Colon (tissue), 2 donors: ENCODE measurements at regions not wholly inside any gene's neighbourhood (a gene's known extent, or its start where the extent isn't known, plus 50 kb on each side); places are given as distances from the start of the nearest gene placed in this dataset.
A peak's percentile ranks its signal among the peaks of the same experiment; 100 is the strongest.
"Not testable (repeated sequence)": the region's sequence is repeated elsewhere in the genome, so short reads cannot be mapped to it uniquely, and the experiment has no call there.

ENCODE experiments used
- FAIRE-seq: peaks from 2 replicates; lab custom pipeline; 2012; peaks lifted over from hg19 to GRCh38; lab: Jason Lieb, UNC
- donor health status: control.
- donor health status: control.

DNA sequence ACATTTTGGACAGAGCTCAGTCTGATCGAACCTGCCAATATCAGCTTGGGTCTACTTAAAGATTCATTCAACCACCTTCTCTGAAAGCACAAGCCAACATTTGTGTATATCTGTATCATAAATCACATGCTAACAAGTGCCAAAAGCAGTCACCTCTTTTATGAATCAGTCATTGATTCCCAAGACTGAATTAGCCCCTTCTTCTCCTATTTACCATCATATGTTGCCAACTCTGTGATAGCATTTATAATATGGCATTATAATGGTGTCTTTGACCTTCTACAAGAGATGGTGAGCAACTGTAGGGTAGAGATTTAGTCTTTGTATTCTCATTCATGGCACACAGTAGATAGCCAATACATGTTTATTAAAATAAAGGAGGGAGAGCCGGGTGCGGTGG is 61.4 kb downstream of the DDX53 start:
- no peak for FAIRE-seq

DNA sequence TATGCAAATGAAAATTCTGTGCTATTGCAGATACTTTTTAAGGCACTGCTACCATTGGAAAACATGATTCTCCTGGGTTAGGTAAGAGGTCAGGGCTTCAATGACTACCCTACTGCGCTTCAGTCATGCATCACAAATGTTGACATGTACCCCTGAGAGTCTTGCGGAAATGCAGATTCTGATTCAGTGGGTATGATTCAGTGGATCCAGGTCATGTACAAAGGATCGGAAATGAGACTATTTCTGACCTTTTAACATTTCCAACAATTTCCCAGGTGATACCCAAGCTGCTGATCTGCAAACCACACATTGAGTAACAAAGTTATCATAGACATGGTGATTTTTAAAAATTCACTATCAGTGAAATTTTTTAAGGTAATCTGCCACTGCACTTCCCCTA is 62.6 kb downstream of the DDX53 start:
- no peak for FAIRE-seq

DNA sequence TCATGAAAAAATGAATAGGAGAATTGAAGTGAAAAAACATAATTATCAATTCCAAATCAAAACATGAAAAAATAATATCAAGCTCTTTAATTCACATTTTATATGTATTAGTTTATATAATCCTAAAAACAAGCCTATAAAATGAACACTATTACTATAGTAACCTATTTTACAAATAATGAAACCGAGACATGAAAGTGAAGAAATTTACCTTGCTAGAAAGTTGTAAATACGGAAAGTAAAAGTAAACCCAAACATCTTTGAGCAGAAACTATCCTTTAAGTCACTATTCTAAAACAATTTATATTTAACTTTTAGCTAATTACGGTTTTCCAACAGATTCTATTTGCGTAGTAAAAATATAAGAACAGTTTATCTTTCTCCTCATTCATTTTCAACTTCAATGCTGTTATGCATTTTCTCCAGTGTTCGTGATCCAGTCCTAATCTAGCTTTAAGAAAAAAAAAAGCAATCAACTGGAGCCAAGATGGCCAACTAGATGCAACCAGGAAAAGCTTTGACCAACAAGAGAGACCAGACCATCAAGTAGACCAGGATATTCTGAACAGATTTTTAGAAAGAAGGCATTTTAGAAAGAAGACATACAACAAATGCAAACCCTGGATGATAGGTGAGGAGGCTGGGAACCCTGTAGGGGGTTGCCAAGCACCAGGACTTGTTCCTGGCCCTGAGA is 67.0 kb downstream of the DDX53 start:
- FAIRE-seq = no peak

DNA sequence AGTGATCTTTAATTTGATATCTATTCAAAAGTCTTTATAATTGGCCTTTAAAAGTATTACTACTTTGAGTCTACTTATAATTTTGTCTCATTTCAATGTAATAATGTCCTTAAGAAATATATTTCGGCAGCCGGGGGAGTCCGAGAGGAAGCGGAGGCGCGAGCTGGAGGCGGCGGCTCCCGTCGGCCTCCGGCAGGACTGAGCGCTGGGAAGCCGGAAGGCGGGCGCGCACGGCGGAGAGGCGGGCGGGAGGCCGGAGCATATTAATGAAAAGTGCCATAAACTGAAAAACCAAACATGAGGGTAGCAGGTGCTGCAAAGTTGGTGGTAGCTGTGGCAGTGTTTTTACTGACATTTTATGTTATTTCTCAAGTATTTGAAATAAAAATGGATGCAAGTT is 75.7 kb downstream of the DDX53 start:
- not testable (repeated sequence) for FAIRE-seq

DNA sequence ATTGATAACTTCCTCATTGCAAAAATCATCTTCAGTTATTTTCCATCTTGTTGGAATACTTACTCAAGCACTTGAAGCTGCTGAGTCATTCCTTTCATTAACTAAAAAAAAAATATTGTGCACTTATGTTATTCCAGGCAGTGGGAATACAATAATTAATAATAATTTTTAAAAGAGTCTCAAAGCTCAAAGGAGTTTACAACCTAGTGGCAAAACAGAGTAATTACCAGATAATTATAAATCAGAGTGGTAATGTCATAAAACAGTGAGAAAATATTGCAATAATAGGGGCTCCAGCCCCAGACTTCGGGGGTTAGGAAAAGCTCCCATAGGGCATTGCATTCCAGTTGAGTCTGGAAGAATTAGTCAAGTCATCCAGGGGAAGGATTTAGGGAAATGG is 79.6 kb downstream of the DDX53 start:
- FAIRE-seq = no peak

DNA sequence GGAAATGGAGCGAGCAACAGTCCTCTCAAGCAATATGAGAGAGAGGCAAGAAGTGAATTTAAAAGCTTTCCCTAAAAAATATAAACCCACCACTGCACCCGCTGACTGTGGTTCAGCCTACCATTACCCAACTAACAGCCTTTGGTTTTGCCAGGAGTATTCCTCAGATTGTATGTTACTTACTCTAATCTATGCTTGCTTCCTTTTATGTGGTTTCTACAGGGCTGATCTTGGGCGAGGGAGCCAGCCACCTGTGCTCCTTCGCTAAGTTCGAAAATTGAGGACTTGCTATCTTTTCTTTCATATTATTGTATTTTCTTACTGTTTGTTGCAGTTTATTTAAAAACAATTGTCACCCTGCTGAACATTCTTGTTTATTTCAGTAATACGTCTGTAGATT is 101.1 kb downstream of the DDX53 start:
- FAIRE-seq = no peak

DNA sequence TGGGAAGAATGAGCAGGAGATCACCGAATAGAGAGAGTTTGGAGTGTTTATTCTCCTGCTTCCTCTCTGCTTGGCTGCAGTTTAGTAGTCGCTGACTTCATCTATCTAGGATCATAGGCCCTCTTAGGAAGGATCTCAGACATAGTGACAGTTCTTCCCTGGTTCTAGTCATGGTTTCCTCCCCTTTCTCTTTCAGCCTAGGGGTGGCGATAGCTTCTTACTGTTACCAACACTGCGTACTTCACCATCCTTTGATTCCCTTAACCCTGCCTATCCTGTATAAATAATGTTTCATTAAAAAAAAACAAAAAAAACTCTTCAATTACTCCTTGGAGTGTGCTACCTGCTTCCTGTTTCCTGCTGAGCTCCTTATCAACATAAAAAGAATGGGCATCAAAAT is 103.8 kb downstream of the DDX53 start:
- FAIRE-seq = no peak

DNA sequence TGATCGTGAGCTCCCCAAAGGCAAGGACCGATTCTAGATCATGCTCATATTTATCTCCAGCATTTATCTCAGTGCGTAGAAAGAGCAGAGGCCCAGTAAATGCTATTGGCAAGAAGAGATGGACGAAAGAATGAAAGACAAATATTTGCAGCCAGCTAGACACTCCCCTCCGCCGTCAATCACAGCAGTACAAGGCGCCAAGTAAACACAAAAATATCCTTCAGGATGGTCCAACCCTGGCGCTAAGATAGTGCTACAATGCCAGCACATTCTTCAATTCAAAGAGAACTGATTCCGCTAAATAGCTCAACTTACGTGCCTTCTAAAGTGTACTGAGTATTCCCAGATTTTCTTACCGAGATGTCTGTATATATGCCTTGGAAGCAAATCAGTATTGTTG is 114.5 kb downstream of the DDX53 start:
- FAIRE-seq = no peak

DNA sequence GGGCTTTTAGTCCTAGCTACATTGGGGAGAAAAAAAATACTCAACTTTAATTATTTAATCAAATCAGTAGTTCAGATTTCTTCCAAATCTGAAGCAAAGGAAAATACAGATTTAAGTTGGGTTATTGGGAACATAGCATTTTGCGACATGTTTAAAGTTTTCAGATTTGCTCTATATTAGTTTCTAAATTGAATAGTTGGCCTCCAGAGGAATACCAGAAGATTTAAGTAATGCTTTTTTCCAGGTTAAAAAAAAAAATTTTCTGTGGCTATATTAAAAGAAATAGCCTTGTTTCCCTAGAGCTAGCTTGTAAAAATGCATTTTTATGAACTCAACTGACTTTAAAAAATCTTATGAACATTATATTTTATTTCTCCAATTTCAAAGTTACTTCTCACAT is 115.9 kb downstream of the DDX53 start:
- FAIRE-seq = no peak

DNA sequence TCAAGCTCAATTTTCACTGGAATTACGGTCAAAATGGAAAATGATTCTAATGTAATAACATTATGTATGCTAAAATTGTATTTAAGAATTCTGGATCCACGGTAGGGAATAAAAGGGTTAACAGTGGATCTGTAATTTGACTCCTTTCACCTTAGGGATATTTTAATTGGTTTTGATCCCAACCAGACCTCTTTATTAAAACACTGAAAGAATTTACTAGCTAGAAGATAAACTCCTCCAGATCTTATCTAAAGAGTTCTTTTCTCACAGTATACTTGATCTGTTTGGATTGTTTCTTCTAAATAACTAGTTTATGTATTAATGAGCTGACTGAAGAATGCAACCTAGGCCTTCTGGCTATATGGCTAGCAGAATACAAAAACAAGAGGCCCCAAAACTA is 118.4 kb downstream of the DDX53 start:
- no peak for FAIRE-seq

DNA sequence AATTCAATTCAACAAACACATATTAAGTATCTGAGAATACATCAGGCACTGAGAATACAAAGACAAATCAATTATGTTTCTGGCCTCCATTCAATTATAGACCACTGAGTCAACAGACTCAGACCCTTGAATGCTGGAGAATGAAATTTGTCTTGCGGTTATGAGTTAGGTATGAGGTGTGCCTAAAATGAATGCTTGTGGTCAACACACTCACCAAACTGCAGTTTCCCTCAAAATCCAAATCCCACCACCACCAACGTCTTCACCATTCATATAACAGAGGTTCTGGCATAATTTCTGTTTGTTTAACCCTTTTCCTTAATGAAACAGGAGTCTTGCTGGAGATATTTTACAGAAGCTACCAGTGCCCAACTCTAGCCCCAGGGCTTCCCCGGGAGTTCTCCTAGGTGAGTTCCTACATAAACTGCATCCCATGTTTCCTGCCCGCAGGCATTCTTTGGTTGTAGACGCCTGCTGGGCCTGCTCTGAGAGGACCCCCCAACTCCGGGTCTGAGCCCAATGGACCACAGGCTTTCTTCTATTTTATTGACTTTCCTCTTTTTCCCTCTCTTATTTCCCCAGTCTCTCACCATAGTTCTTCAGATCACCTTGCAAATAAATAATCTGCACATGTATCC is 119.2 kb downstream of the DDX53 start:
- no peak for FAIRE-seq

DNA sequence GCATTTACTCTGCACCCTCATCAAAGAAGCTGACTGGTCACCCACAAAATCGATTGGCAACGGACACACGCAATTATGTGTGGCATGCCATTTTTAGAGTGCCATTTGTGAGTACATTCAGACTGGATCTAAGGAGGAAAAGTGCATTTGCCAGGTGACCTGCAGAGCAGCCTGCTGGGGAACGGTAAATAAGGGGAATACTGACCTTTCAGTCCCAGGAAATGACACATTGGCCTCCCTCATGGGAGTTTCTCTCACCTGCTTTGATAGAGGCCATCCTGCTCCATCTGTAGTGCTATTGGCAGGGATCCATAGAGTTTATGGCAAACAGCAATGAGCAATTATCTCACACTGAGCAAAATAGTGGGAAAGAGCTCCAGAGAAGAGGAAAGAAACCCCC is 127.8 kb downstream of the DDX53 start:
- no peak for FAIRE-seq

DNA sequence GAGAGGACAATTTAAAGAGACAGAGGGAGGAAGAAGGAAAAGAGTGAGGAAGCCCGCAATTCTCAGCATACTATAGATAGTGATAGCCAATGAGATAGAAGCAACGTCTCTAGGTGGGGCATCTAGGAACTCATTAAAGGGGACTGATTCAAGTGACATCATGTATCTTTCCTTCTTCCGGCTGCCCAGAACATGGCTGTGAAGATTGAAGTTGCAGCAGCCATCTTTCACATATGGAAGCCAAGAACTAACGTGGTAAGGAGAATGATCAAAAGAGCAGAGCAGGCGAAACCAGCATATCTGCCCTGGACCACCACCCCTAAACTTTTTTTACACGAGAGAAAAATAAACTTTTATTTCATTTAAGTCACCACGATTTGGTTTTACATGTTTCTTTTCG is 133.8 kb downstream of the DDX53 start:
- FAIRE-seq = peak; percentile 14

DNA sequence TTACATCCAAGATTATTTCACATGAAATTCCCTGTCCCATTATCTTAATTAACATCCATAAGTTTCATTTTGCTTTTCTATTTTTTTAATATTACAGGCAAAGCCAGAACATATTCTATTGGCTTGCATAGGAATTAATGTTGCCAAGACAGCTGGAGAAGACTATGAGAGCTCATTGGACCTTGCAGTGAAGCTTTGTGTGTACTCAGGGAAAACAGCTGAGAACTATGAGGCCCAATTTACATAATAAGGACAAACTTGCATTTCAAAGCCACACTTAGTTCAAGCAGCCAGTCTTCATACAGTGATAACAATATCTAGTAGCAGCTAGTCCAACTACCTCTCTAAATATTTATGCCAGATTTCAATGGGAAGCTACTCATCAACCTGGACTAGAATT is 134.4 kb downstream of the DDX53 start:
- FAIRE-seq = no peak

DNA sequence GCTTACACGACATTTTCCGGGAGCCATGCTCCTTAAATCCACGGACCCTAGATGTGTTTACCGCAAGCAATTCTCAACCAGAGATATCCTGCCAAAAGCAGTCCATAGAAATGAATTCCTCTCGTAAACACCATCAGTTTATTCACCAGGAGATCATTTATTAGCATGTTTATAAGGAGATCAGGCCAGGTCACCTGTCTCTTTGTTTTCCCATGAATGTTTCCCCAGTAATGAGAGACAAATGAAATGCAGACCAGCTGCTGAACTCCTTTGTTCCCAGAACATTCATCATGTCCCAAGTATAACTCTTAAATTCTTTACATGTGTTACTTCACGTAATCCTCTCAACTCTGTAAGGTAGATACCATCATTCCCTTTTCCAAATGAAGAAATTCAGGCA is 137.1 kb downstream of the DDX53 start:
- FAIRE-seq = no peak

DNA sequence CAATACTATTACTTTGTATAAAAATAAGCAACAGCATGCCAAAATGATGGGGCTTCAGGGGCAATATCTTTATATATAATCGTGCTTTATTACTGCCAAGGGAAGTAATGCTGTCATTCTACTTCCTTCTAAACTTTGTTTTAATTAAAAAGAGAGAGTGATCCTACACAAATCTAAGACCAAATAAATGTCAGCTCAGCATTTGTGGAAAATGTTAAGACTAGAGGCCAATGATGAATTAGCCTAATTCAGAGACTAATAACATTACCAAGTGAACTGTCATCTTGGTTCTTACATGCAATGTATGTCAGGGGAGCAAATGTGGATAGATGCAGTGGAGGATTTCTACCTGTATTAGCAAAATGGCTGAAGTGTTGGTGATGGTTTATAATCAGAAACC is 166.4 kb upstream of the PTCHD1 start:
- no peak for FAIRE-seq

DNA sequence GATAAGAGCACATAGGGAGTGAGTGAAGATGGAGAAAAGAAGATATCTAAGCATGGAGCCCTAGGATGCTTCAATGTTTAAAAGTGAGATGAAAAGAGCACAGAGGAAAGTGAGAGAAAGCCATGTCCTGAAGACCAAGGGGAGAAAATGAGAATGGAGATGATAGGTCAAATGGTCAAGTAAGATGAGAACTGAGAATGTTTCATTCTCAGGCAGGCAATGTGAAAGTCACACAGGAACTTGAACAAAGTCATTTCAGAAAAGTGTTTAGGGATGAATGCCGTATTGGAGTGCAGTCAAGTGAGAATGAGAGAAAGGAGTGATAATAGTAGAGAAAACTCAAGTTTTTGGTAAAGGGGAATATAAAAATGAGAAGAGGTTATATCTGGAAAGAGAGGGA is 148.7 kb upstream of the PTCHD1 start:
- no peak for FAIRE-seq

DNA sequence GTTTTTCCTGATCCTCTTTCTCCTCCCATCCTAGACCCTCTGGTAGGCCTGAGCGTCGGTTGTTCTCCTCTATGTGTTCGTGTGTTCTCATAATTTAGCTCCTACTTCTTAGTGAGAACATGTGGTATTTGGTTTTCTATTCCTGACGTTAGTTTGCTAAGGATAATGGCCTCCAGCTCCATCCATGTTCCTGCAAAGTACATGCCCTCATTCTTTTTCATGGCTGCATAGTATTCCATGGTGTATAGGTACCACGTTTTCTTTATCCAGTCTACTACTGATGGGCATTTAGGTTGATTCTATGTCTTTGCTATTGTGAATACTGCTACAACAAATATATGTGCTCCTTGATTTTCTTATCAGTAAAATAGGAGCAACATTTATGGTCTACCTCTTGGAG is 146.8 kb upstream of the PTCHD1 start:
- no peak for FAIRE-seq

DNA sequence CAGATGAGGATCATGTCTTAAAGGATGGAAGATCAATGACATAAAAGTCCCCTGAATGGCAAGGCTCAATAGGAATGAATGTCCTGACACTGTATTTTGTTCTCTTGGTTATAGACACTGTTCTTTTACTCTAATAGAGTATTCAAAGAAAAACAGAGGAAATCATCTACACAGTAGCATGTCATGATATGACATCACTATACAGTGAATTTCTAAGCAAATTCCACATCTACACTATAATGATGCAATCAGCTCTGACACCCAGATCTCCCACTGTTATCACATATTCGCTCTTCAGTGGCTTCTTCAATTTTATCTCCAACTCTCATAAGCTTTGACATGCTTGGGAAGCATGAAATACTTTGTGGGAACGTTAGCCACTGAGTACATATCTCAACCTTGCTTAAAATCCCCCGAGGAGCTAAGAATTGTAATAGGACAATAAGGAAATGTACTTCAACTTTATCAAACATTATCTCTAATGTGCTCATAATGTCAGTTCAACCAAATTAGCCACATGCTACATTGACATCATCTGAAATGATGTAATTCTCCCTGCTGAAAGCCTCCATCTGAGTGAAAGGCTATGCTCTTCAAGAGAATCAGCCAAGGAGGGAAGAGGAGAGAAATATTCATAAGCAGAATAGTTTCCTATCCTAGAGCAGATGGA is 139.6 kb upstream of the PTCHD1 start:
- no peak for FAIRE-seq

DNA sequence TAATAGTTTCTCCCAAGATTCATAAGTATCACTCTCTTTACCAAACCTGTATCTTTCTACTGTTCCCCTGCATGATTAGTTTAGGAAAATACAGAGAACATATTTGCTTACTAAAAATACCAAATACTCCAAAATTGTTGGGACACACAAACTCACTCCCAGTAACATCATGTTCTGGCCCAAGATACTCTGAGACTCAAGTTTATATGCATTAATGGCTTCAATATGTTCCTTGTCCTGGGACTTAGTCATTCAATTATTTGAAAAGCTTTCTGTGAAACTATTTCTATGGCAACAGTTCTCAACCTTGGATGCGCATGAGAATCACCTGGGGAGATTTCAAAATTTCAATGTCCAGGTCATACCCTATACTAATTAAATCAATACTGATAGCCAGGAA is 138.9 kb upstream of the PTCHD1 start:
- FAIRE-seq = no peak

DNA sequence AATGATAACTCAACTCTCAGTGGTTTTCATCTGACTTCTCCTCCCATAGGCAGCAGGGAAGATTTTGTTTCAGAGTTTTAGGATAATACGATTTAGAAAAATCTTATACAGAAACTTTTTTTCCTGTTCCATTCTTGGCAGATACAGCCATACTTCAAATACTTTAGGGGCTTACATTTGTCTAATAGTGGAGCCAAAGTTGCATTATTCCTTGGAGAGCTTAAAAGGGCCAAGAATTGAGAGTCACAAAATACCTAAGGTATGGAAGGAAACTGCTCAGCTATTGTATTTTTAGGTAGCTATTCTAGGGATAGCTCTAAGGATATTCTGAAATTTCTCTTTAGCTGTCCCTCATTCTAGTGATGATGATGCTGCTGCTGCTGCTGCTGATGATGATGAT is 132.9 kb upstream of the PTCHD1 start:
- FAIRE-seq = no peak

DNA sequence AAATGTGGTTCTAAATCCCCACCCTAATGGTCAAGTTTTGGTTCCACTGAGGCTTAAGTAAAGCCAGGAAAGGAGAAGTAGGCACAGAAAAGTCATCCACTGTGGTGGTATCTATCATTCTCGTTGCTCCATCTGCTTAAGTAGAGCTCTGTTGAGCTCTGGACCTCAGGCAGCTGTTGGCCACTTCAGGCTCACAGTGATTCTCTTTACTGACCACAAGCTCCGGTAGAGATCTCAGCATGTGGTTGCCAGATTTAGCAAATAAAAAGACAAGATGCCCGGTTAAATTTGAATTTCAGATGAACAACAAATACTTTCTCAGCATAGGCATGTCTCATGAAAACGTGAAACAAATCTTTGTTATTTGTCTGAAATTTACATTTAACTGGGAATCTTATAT is 132.3 kb upstream of the PTCHD1 start:
- FAIRE-seq = no peak

DNA sequence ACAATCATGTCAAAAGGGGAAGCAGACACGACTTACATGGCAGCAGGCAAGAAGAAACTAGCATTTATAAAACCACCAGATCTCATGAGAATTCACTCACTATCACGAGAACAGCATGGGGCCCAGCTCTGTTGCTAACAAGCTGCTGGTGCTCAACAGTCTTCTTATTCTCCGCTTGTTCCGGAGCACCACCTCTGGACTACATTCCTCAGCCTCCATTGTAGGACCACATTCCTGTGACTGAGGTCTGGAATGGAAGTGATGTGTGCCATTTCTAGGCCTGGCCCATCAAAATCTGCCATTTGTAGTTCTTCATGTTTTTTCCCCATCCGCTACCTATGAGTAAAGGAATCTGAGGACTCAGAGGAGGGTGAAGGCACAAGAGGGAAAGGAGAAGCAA is 111.5 kb upstream of the PTCHD1 start:
- no peak for FAIRE-seq

DNA sequence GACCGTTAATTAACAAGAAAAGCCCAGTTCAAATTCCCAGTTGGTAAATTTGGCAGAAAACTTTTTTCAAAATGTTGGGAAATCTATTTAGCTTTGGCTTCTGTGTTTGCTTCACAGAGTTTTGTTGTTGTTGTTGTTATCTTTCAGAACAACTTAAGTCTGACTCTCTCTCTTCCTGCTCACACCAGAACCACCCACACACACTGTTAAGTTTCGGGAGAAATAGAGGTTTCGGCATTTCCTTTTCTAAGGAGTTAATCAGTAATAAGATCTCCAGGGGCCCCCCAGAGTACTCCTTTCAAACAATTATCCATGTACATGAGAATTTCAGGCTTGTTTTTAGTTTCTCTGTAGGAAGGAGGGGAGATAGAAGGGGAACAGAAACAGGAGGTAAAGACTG is 106.2 kb upstream of the PTCHD1 start:
- no peak for FAIRE-seq
